ENCODE measurements at regions not wholly inside any gene's neighbourhood (a gene's known extent, or its start where the extent isn't known, plus 50 kb on each side); places are given as distances from the start of the nearest gene placed in this dataset.
A peak's percentile ranks its signal among the peaks of the same experiment; 100 is the strongest.

- DNase-seq (ENCODE audit: low spot score) = no peak
These were observed 254.5 kb upstream of the ANKRD55 start for GRCh38 chr5:56487528-56488115.

GRCh38 chr5:56482363-56482762, 249.2 kb upstream of the ANKRD55 start:
- no peak for DNase-seq (ENCODE audit: low spot score)

- DNase-seq (ENCODE audit: low spot score) = no peak
These were observed 248.6 kb upstream of the ANKRD55 start for GRCh38 chr5:56481428-56482357.

- peak; percentile 60 for DNase-seq (ENCODE audit: low spot score)
These were observed 247.7 kb upstream of the ANKRD55 start for GRCh38 chr5:56480705-56481427.

GRCh38 chr5:56480078-56480704, 247.1 kb upstream of the ANKRD55 start:
- DNase-seq (ENCODE audit: low spot score) = no peak

- DNase-seq (ENCODE audit: low spot score) = no peak
These were observed 246.6 kb upstream of the ANKRD55 start for GRCh38 chr5:56479696-56480077.

- no peak for DNase-seq (ENCODE audit: low spot score)
These were observed 246.0 kb upstream of the ANKRD55 start for GRCh38 chr5:56479126-56479525.

- DNase-seq (ENCODE audit: low spot score) = no peak
These were observed 244.9 kb upstream of the ANKRD55 start for GRCh38 chr5:56478062-56478461.

- DNase-seq (ENCODE audit: low spot score) = no peak
These were observed 243.3 kb upstream of the ANKRD55 start for GRCh38 chr5:56476487-56476856.

GRCh38 chr5:56475689-56476486, 242.8 kb upstream of the ANKRD55 start:
- DNase-seq (ENCODE audit: low spot score) = no peak

GRCh38 chr5:56471707-56472106, 238.6 kb upstream of the ANKRD55 start:
- no peak for DNase-seq (ENCODE audit: low spot score)

- no peak for DNase-seq (ENCODE audit: low spot score)
These were observed 236.9 kb upstream of the ANKRD55 start for GRCh38 chr5:56470007-56470406.

- DNase-seq (ENCODE audit: low spot score) = no peak
These were observed 235.1 kb upstream of the ANKRD55 start for GRCh38 chr5:56468277-56468676.

GRCh38 chr5:56467176-56467717, 234.1 kb upstream of the ANKRD55 start:
- no peak for DNase-seq (ENCODE audit: low spot score)

GRCh38 chr5:56466136-56466816, 233.1 kb upstream of the ANKRD55 start:
- no peak for DNase-seq (ENCODE audit: low spot score)

- no peak for DNase-seq (ENCODE audit: low spot score)
These were observed 232.6 kb upstream of the ANKRD55 start for GRCh38 chr5:56465769-56466135.

GRCh38 chr5:56464935-56465768, 232.0 kb upstream of the ANKRD55 start:
- DNase-seq (ENCODE audit: low spot score) = no peak

GRCh38 chr5:56463944-56464571, 230.9 kb upstream of the ANKRD55 start:
- DNase-seq (ENCODE audit: low spot score) = no peak

GRCh38 chr5:56461584-56461983, 228.5 kb upstream of the ANKRD55 start:
- no peak for DNase-seq (ENCODE audit: low spot score)
